Neural progenitor cell (in vitro differentiated cells): ENCODE measurements at regions not wholly inside any gene's neighbourhood (a gene's known extent, or its start where the extent isn't known, plus 50 kb on each side); places are given as distances from the start of the nearest gene placed in this dataset.

ENCODE experiments used
- CTCF ChIP-seq: fragments of 200-600 bp; sonication (generic); IDR thresholded peaks from 2 replicates; pipeline ENCODE4 v1.5.1; 2017; ENCODE audit warnings: antibody characterized with exemption, mild to moderate bottlenecking
- EZH2 ChIP-seq: fragments of 200-600 bp; sonication (generic); IDR thresholded peaks from 2 replicates; pipeline ENCODE4 v1.6.1; 2017; ENCODE audit warnings: antibody characterized with exemption, mild to moderate bottlenecking, moderate library complexity
- EZH2phosphoT487 ChIP-seq: fragments of 200-600 bp; sonication (generic); IDR thresholded peaks from 2 replicates; pipeline ENCODE4 v1.6.1; 2017; ENCODE audit warnings: antibody characterized with exemption

GRCh38 chr15:46901001-46901400 is 816.3 kb upstream of the SEMA6D start:
- TF ChIP-seq CTCF (no peak), EZH2phosphoT487 (no peak), EZH2 (no peak)
